PFSK-1 (cell line): ENCODE measurements at regions not wholly inside any gene's neighbourhood (a gene's known extent, or its start where the extent isn't known, plus 50 kb on each side); places are given as distances from the start of the nearest gene placed in this dataset.

Experiments
- REST ChIP-seq, 2 experiments: IDR thresholded peaks; 2 replicates each; pipeline versions ENCODE4 v1.6.1 to v1.8.0; 2011 to 2012; ENCODE audit warnings: low read depth in 2 of 2, low read length in 2 of 2, control low read depth in 1 of 2, inconsistent platforms in 1 of 2, mild to moderate bottlenecking in 1 of 2, moderate library complexity in 1 of 2; ENCODE audit not compliant: insufficient read depth in 1 of 2
- SIN3A ChIP-seq: IDR thresholded peaks from 2 replicates; pipeline ENCODE4 v1.6.1; 2012; ENCODE audit warnings: mild to moderate bottlenecking, low read length, moderate library complexity, borderline replicate concordance; ENCODE audit not compliant: insufficient read depth

GRCh38 chr4:157895205-157895604, 277.6 kb downstream of the GASK1B start:
- TF ChIP-seq SIN3A = no peak
- TF ChIP-seq REST (IDR thresholded peaks at IDR 0.05; ENCODE audit: insufficient read depth in 1 of 2, low read depth in 2 of 2, low read length in 2 of 2) = no peak
